GM18508 (cell line): ENCODE measurements at regions not wholly inside any gene's neighbourhood (a gene's known extent, or its start where the extent isn't known, plus 50 kb on each side); places are given as distances from the start of the nearest gene placed in this dataset.

ENCODE experiments used
- ATAC-seq: cut with Tn5 transposase; IDR thresholded peaks from one replicate; pipeline ENCODE4 v1.9.1; 2021; ENCODE audit warnings: moderate number of reproducible peaks; ENCODE audit not compliant: insufficient read depth, unreplicated experiment

GRCh38 chr5:40306869-40307487 is 372.7 kb upstream of the PTGER4 start:
- no peak for ATAC-seq

GRCh38 chr5:40292006-40292405 is 387.7 kb upstream of the PTGER4 start:
- ATAC-seq: no peak

- no peak for ATAC-seq
Measured at GRCh38 chr5:40291338-40291737, 388.4 kb upstream of the PTGER4 start.

DNA sequence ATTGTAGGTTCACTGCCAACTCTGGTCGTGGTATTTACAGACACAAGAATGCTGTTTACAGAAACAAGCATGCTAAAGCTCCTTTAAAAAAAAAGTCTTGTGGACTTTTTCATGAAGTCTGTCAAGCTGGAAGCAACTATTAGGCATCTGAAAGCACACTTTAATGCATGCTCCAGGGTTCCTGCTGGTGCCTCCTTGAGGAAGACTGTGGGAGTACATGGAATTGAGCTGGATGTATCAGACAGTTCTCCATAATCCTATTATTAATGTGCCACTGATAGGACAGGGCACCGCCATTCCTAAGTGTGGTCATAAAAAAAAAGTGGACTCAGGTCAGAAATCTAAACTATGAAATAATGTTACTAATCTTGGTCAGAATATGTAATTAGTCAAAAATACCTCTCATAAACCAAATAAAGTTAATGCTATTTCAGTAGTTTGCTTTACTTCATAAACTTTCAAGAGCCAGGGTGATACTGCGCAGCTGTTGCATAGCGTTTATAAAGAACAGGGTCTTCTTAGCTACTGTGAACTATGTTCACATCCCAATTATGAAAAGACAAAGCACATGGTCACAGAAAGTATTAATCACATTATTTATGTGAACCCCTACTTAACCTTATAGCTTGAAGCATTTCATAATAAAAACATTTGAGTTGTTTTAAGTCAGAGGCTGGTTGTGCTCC is 390.8 kb upstream of the PTGER4 start:
- ATAC-seq: no peak

- no peak for ATAC-seq
Measured at GRCh38 chr5:40284863-40285262, 394.9 kb upstream of the PTGER4 start.

DNA sequence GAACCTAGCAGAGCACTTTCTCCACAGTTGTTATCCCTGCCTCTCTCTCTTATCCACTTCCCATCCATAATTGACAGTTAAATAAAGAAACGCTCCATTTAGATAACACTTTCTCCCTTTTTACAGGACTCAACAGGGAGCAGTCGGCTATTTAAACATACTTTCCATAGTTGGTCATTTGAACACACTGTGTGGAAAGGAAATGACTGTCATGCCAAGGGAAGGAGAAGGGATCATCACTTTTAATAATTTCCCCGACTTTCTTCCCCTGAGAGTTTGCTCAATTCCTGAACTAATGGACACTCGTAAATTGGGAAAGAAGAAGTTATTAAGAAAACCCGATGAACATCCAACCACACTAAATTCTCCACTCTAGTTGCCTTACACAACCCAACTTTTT is 400.8 kb upstream of the PTGER4 start:
- ATAC-seq: no peak

DNA sequence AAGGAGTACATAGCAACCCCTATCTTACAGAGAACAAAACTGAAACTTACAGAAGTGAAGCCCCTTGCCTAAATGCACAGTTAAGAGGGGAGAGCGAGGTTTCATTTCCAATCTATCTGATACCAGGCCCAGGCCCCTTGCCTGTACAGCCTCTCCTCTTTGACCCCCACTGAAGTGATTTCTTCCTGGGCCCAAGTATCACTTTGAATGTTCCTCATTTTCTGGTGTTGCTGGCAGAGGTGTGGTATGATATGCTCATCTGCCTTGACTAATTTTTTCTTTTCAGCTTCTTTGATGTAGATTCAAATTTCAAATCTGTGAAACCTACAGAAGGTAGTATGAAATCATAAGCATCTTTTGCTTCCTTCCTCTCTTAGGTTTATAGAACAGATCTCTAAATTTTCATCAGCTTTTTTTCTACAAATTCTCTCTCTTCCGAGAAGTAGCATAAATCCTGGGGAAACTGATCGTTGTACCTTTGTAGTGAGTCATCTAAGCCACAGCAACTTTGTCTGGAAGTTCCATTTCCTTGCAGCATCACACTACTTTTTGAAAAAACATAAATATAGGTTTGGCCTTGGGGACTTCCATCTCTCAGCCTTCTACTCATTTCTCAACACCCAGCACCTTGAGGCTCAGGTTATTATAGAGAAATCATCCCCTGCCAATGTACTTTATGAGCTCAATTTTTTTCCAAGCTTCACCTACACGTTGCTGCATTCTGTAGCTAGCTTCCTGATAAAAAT is 402.4 kb upstream of the PTGER4 start:
- peak; percentile 78 for ATAC-seq

DNA sequence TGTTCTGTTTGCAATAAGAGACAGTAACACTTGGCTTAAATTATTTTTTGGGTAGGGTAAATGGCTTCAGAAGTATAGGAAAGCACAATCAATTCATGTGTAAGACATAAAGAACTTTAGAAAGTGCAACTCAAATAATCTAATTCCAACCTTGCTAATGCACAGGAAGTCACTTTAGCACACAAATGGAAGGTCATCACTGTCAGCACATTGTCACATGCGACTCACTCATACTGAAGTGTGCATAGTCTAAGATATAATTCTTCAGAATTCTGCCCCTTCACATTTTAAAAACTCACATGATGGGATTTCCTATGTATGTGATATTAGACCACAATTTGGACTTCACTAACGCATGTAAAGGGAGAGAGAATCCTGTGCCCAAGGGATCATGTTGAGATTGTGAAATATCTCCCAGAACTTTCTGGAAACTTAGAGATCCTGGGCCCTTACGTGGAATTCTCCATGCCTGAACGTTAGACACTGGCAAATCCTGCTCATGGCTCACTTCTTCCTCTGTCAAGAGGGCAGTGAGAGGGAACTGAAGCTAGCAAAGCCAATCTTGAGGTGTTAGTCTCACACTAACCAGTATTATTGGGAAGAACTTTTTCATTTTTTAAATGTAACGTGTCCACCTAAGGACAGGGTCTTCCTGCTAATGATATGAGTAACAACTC is 403.2 kb upstream of the PTGER4 start:
- no peak for ATAC-seq

DNA sequence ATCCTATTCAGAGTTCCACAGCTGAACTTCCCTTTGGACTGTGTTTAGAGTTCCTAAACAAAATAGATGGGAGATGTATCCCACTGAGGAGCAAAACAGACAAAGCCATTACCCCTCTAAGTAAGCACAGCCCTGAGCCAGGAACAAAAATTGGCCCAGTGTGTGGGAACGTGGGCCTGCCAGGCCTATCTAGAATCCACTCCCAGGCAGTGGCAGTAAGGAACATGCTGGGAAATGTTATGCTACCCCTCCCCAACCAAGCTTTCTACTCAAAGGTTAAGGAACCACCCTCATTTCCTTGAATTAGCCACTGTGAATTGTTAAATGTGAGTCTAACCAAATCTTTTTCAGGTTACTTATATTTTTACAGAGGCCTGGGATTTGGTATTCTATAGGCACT is 405.1 kb upstream of the PTGER4 start:
- no peak for ATAC-seq

GRCh38 chr5:40273936-40274335 is 405.8 kb upstream of the PTGER4 start:
- ATAC-seq: no peak

GRCh38 chr5:40271476-40271875 is 408.2 kb upstream of the PTGER4 start:
- no peak for ATAC-seq

- no peak for ATAC-seq
Measured at GRCh38 chr5:40270274-40270845, 409.4 kb upstream of the PTGER4 start.

DNA sequence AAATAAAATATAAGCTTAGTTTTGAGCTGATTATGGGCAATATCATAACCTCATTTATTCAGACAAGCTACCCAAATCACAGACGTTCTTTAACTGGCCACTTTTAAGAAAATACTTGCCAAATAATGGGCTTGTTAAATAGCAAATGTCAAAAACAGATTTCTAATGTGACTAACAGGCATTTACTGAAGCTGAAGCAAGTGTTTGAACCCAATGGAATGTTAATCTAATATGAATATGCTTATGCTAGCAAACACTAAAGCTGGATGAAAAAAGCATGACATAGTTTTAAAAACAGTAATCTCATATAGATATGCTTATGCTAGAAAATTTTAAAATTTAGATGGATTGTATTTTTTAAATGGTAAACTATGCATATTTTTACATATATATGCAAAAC is 411.6 kb upstream of the PTGER4 start:
- no peak for ATAC-seq

DNA sequence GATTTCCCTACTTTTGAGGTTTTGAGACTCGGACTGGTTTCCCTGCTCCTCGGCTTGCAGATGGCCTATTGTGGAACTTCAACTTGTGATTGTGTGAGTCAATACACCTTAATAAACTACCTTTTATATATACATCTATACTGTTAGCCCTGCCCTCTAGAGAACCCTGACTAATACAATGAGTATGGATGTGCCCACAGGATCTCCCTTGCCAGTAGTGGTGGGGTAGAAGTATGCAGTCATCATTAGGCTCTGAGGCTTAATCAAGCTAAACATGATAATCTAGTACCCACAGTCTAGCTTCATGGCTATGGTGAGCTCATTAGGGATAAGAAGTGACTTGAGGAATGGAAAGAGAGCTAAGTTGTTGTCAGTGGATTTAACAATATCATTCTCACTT is 412.8 kb upstream of the PTGER4 start:
- no peak for ATAC-seq

DNA sequence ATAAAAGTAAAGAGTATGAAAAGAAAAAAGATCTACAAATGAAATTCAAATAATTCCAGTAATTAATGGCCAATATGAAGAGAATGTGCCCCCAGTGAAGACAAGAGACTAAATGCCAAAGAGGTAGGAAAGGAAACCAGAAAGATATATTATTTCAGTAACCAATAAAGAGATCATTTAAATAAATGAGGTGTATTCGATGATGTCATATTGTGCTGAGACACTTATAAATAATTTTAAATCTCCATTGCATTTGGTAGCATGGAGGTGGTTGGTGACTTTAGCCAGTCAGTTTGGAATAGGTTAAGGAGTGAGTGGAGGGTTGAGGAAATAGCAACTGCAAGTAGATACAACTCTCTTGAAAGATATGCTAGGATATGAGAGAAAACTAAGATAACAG is 417.7 kb upstream of the PTGER4 start:
- ATAC-seq: no peak

DNA sequence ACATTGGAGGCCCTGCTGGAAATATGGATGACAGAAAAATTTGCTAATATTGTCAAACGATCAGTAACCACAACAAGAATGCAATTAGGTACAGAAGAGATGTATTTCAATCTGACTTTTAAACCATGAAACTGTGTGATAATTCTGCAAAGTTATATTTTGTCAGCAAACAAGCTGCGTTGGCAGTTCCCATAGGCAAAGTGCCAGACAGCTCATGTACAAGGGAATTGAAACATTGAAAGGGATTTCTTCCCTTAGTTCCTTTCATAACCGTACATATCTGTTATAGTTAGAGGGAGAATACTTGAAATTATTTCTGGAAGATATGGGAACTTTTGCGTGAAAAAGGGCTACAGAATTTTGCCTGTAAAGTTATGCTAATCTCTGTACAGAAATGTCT is 419.4 kb upstream of the PTGER4 start:
- no peak for ATAC-seq

DNA sequence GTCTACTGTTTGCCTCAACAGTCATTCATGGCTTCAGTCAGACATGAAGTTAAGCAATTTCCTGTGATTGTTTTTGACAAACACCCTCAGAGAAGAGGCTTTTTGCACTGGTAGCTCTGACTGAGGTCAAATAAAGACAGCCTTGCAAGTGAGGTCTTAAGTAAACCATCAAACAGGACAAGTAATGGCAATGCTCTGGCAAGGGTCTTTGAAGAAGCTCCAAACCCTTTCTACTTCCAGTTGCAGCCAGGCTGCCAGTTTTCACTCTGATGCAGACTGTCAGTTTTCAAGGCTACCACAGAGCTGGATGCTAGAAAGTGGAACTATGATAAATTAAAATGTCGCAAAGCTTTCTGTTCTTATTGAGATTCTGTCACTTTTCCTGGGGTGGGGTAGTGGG is 421.5 kb upstream of the PTGER4 start:
- no peak for ATAC-seq

DNA sequence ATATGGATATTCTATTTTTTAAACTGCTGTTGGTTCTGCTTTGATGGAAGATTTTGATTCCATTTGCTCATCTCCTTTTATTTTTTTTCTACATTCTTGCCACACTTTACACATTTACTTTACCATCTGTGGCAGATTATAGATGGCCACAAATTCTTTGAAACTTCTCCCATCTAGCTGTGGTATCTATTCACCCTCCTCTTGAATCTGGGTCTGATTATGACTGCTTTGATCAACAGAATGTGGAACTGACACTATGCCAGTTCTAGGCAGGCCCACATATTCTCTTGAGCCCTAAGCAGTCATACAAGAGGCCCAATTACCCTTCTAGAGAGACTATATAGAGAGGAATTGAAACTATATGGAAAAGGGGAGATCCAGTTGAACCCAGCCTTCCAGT is 439.0 kb upstream of the PTGER4 start:
- ATAC-seq: no peak

GRCh38 chr5:40240111-40240510 is 439.6 kb upstream of the PTGER4 start:
- no peak for ATAC-seq

- no peak for ATAC-seq
Measured at GRCh38 chr5:40238066-40238745, 441.5 kb upstream of the PTGER4 start.
